SKM-1 treated with dmso at 0.1 percent for 144 hours (cell line): ENCODE measurements at regions not wholly inside any gene's neighbourhood (a gene's known extent, or its start where the extent isn't known, plus 50 kb on each side); places are given as distances from the start of the nearest gene placed in this dataset.
"Not testable (repeated sequence)": the region's sequence is repeated elsewhere in the genome, so short reads cannot be mapped to it uniquely, and the experiment has no call there.

Experiments used
- DNase-seq: peaks from one replicate; lab custom pipeline; 2025; ENCODE audit not compliant: unreplicated experiment; lab: John Stamatoyannopoulos, UW

- not testable (repeated sequence) for DNase-seq
These were observed 598.5 kb upstream of the GRM3 start for GRCh38 chr7:86045197-86045596.

DNA sequence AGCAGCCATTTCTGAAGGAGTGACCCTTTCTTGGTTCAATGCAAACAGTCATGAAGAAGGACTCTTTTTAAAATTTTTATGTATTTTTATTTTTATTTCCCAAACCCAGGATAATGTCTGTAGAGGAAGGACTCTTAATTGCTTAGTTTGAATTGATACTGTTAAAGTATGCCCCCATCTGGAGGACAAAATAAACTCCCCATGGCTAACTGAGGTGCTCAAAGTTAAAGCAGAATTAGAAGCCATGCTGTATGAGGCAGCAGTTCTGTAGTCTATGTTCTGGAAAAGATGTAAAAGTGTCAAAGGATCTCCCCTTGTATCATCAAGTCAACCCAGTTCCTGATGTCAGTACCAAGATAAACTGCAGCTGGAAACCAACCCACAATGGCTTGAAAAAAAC lies 617.9 kb upstream of the GRM3 start:
- DNase-seq, result no peak

DNA sequence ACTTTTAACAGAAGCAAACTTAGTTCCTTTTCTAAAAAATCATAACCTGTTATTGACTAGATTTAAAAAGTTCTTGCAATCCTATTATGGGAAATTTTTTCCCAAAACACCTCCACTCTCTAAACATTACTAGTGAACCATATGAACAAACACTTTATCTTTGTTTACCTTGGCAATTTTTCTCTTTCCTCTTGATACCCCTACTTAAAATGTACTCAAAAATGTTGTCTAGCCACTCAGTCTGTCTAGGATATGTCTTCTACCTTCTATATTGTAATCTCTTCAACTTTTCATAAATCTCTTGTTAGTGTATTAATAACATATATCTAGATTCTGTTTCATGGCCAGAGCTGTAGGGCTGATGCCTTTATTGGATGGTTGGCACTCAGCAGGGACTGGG lies 630.0 kb upstream of the GRM3 start:
- no peak for DNase-seq

DNA sequence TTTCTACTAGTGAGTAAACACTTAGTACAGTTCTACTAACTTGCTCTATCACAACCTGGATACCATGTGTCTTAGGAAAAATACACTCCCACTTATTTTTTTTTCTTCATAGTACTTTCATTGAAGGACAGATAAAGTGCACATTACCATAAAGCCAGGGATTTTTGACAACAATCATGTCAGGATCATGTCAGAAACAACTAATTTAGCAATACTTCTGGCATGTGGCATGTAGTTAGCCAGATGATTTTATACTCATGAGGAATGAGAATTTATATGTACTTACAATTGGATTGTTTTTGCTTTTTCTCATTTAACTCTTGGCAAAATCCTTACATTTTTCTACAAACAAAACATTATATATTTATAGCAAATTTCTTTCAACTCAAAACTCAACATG lies 630.7 kb upstream of the GRM3 start:
- DNase-seq, result no peak

DNA sequence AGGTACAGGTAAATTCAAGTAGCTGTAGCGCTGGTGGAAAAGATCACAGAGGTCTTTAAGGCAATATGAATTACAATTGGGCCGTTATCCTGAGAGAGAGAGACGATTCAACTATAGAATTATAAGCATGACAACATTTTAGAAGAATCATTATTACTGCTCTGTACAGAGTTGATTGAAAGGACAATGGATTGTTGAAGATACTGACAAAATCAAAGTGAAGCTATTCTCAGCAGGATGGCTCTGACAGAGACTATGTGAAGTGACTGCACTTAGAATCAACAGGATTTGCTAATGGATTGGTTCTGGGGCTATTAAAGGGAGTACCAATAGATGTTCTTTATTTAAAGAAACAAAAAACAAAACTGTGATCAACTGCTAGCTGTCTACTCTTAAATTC lies 634.8 kb upstream of the GRM3 start:
- DNase-seq, result no peak

DNA sequence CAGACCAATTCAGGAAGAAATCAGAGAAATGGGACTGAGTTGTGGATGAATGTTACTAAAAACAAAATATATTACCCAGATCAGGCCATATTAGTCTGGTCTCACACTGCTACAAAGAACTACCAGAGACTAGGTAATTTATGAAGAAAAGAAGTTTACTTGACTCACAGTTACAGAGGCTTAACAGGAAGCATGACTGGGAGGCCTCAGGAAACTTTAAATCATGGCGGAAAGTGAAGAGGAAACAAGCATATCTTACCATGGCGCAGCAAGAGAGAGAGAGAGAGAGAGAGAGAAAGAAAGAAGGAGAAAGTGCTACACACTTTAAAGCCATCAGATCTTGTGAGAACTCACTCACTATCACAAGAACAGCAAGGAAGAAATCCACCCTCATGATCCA lies 636.8 kb upstream of the GRM3 start:
- DNase-seq, result no peak

- DNase-seq, result no peak
These were observed 640.9 kb upstream of the GRM3 start for GRCh38 chr7:86002858-86003257.

DNA sequence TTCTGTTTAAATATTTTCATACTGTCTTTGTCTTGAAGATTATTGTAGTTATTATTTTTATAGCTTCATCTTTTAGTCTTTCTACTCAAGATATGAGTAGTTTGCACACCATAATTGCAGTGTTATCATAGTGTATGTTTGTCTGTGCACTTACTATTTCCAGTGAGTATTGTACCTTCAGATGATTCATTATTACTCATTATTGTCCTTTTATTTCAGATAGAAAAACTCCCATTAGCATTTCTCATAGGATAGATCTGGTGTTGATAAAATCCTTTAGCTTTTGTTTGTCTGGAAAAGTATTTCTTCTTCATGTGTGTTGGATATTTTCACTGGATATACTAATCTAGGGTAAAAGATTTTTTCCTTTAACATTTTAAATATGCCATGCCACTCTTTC lies 646.2 kb upstream of the GRM3 start:
- no peak for DNase-seq

DNA sequence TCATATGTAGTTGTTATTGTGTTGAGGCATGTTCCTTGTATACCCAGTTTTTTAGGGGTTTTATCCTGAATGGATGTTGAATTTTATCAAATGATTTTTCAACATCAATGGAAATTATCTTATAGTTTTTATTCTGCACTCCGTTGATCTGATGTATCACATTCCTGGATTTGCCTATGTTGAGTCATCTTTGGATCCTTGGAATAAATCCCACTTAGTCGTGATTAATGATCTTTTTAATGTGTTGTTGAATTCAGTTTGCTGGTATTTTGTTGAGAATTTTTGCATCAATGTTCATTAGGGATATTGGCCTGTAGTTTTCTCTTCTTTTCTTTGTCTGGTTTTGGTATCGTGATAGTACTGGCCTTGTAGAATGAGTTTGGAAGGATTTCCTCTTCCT lies 648.6 kb upstream of the GRM3 start:
- DNase-seq, result no peak

DNA sequence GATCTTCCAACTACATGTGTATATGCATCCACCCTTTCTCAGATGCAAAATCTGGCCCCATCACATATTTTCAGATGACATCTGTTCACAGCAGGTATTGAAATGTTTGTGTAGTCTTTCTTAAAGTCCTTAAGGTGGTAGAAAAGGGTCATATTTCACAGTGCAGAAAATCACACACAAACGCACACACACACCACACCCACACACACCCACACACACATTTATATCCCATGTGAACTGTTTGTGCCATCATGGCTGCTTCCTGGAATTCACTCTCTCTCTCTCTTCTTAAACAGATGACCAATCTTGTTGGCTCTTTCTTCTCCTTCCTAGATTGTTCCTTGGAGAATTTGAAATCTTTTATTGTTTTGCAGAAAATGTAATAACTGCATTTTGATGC lies 663.0 kb upstream of the GRM3 start:
- DNase-seq, result no peak

DNA sequence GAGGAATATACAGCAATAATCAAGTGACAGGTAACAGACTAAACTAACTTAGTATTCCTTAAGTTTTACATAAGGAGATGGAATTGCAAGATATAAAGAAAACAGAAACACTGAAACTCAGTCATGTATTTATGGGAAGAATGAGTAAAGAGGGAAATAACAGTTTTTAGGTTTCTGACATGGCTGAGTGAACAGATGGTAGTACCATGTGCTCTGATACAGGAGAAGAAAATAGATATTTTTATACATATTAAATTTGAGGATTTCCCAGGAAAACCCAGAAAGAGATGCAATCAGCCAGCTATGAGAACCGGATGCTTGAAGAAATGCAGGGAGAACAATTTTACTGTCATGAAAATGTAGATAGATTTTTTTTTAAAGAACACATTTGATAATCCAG lies 669.5 kb upstream of the GRM3 start:
- no peak for DNase-seq

DNA sequence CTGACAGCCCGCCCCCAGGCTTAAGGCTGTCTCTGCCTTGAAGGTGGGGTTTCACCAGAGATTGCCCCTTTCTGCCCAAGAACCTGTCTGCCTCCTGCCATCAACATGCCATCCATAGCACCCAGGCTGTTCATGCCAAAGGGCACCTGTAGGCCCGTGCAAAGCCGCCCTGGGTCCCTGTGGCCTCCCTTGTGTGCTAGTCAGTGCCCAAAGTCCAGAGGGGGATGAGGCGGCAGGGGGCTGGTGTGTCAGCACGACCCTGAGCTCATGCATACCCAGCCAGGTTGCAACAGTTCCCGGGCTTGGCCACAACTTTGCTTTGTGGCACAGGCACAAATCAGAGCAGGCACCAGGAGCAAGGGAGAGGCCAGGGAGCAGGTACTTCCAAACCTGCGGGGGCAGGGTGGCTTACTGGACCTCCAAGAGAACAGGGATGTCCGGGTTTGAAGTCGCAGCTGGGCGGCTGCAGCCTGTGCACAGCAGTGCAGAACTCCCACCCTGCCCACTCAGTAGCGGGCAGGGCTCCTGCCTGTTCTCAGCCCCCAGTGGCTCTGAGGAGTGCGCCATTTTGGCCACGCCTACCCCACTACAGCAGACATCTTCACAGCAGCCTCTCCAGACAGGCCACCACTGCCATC lies 671.1 kb upstream of the GRM3 start:
- no peak for DNase-seq

GRCh38 chr7:85954961-85955360 lies 688.7 kb upstream of the GRM3 start:
- DNase-seq, result no peak

GRCh38 chr7:85950871-85951270 lies 692.8 kb upstream of the GRM3 start:
- DNase-seq, result no peak

DNA sequence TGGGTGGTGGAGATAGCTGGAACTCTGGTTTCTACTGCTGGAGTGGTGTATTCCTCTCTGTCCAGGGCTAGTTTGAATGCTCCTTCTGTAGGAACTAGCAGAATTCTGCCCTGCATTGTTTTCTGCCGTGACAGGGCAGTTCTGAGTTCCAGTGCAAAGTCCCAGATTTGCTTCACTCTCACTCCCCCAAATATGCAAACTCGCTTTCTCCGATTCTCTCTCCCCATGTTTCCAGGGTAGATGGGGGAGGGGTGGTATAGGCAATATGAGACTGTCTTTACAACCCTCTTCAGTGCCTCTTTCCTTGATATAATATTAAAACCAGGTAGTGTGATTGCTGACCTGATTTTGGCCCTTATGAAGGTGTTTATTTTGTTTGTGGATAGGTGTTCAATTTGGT lies 693.3 kb upstream of the GRM3 start:
- DNase-seq, result no peak

- DNase-seq, result no peak
These were observed 695.9 kb upstream of the GRM3 start for GRCh38 chr7:85947767-85948166.

DNA sequence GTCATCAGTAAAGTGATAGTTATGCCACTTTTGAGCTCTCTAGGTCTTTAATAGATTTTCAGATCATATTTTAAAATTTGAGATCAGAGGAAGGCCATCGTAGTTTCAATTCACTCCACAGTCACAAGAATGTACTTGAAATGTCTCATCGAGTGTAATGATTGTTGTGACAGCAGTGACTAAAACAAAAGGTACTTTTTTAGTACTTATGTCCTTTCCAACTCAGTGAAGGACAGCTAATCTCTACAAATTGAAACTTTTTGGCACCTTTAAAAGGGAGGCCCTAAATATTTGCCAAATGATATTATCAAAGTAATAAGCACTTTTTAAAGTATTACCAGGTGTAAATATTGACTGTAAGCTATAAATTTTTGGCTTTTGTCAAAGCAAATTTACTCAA lies 702.9 kb upstream of the GRM3 start:
- no peak for DNase-seq

GRCh38 chr7:85931919-85932318 lies 711.8 kb upstream of the GRM3 start:
- DNase-seq, result no peak

DNA sequence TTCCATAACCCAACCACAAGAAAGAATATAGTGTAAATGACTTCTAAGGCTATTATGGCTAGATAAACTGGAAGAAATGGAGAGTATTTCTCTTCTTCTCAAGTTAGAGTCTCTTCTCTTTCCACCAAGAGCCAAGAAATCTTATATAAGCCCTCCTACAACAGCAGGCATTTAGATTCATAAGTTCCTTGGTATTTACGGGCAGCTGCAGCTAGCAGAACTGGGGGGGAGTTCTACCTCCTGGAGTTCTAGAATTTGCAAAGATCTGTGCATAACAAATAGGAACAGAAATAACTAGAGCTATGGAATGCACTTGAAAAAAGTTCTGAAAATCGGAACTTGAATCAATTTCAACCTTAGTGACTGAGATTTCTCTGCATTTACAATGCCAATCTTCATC lies 715.2 kb upstream of the GRM3 start:
- DNase-seq, result no peak

GRCh38 chr7:85927226-85927625 lies 716.5 kb upstream of the GRM3 start:
- no peak for DNase-seq

- DNase-seq, result no peak
These were observed 719.6 kb upstream of the GRM3 start for GRCh38 chr7:85924062-85924461.

GRCh38 chr7:85916016-85916415 lies 727.7 kb upstream of the GRM3 start:
- no peak for DNase-seq

- no peak for DNase-seq
These were observed 727.6 kb upstream of the SEMA3D start for GRCh38 chr7:85914437-85914836.

- no peak for DNase-seq
These were observed 721.2 kb upstream of the SEMA3D start for GRCh38 chr7:85908051-85908450.
